Parathyroid adenoma (tissue), 2 donors: ENCODE measurements at regions not wholly inside any gene's neighbourhood (a gene's known extent, or its start where the extent isn't known, plus 50 kb on each side); places are given as distances from the start of the nearest gene placed in this dataset.

Experiments used
- H2AFZ ChIP-seq: fragments of 300-600 bp; sonication (generic); one replicate; pipeline ENCODE4 v1.7.0; 2017; ENCODE audit warnings: antibody characterized with exemption, mild to moderate bottlenecking
- H3K27ac ChIP-seq: fragments of 300-600 bp; sonication (generic); one replicate; pipeline ENCODE4 v1.7.0; 2017
- H3K27me3 ChIP-seq: fragments of 300-600 bp; sonication (generic); one replicate; pipeline ENCODE4 v1.7.0; 2017; ENCODE audit warnings: low read length; ENCODE audit not compliant: control insufficient read depth, insufficient read depth
- H3K36me3 ChIP-seq: fragments of 300-600 bp; sonication (generic); one replicate; pipeline ENCODE4 v1.7.0; 2017; ENCODE audit warnings: low read length; ENCODE audit not compliant: control insufficient read depth, insufficient read depth
- H3K4me1 ChIP-seq: fragments of 300-600 bp; sonication (generic); one replicate; pipeline ENCODE4 v1.7.0; 2017; ENCODE audit warnings: control low read depth
- H3K4me2 ChIP-seq: fragments of 300-600 bp; sonication (generic); one replicate; pipeline ENCODE4 v1.7.0; 2017; ENCODE audit warnings: low read length
- H3K4me3 ChIP-seq: fragments of 300-600 bp; sonication (generic); one replicate; pipeline ENCODE4 v1.7.0; 2017; ENCODE audit warnings: low read depth, low read length
- H3K79me2 ChIP-seq: fragments of 300-600 bp; sonication (generic); one replicate; pipeline ENCODE4 v1.7.0; 2017; ENCODE audit warnings: control low read depth
- H3K9ac ChIP-seq: fragments of 300-600 bp; sonication (generic); one replicate; pipeline ENCODE4 v1.7.0; 2017; ENCODE audit warnings: mild to moderate bottlenecking
- H3K9me3 ChIP-seq: fragments of 300-600 bp; sonication (generic); one replicate; pipeline ENCODE4 v1.7.0; 2017; ENCODE audit warnings: low read length; ENCODE audit not compliant: control insufficient read depth
- CTCF ChIP-seq: fragments of 300-600 bp; sonication (generic); IDR thresholded peaks from one replicate; pipeline ENCODE4 v1.7.0; 2017; ENCODE audit warnings: antibody characterized with exemption, mild to moderate bottlenecking
- donor health status: primary hyperparathyroidism.

- TF ChIP-seq CTCF: no peak
- H3K27ac ChIP-seq: peak overlapping the region; percentile 96
- peak overlapping the region; percentile 41 for H2AFZ ChIP-seq
- no peaks in the 10 kb centered on the region for H3K27me3 ChIP-seq
- H3K36me3 ChIP-seq: no peaks in the 10 kb centered on the region
- peak overlapping the region; percentile 57 for H3K9ac ChIP-seq
- H3K79me2 ChIP-seq: no peaks in the 10 kb centered on the region
- peak overlapping the region; percentile 1 for H3K4me3 ChIP-seq
- H3K9me3 ChIP-seq: no peaks in the 10 kb centered on the region
- peak overlapping the region; percentile 50 for H3K4me2 ChIP-seq
- peaks cover 68% of the 10 kb centered on the region for H3K4me1 ChIP-seq
Observed at GRCh38 chr18:31244771-31245394, 73.1 kb upstream of the DSG1 start.

- Histone ChIP-seq H3K27ac (peak overlapping the region; percentile 96), H3K9me3 (no peaks in the 10 kb centered on the region), H3K4me1 (peaks cover 67% of the 10 kb centered on the region), H3K27me3 (no peaks in the 10 kb centered on the region), H2AFZ (peak overlapping the region; percentile 41), H3K4me2 (peak overlapping the region; percentile 10), H3K4me3 (peak overlapping the region; percentile 1), H3K36me3 (no peaks in the 10 kb centered on the region), H3K79me2 (no peaks in the 10 kb centered on the region), H3K9ac (no peak overlapping the region)
- no peak for TF ChIP-seq CTCF
Observed at GRCh38 chr18:31245820-31246219, 72.1 kb upstream of the DSG1 start.

- Histone ChIP-seq H3K4me2 (no peak overlapping the region), H3K27me3 (no peaks in the 10 kb centered on the region), H3K79me2 (no peaks in the 10 kb centered on the region), H2AFZ (peak overlapping the region; percentile 63), H3K9ac (no peak overlapping the region), H3K4me3 (no peak overlapping the region), H3K36me3 (no peaks in the 10 kb centered on the region), H3K4me1 (peaks cover 60% of the 10 kb centered on the region), H3K9me3 (no peaks in the 10 kb centered on the region), H3K27ac (peak overlapping the region; percentile 96)
- no peak for TF ChIP-seq CTCF
Observed at GRCh38 chr18:31246460-31246859, 71.5 kb upstream of the DSG1 start.

GRCh38 chr18:31247574-31248199 is 70.3 kb upstream of the DSG1 start:
- no peaks in the 10 kb centered on the region for H3K27me3 ChIP-seq
- H2AFZ ChIP-seq: peak overlapping the region; percentile 54
- TF ChIP-seq CTCF: no peak
- H3K9me3 ChIP-seq: no peaks in the 10 kb centered on the region
- H3K27ac ChIP-seq: peak overlapping the region; percentile 96
- H3K4me3 ChIP-seq: no peak overlapping the region
- H3K79me2 ChIP-seq: no peaks in the 10 kb centered on the region
- no peak overlapping the region for H3K9ac ChIP-seq
- no peak overlapping the region for H3K4me2 ChIP-seq
- H3K4me1 ChIP-seq: peaks cover 54% of the 10 kb centered on the region
- H3K36me3 ChIP-seq: no peaks in the 10 kb centered on the region
